ENCODE measurements at regions not wholly inside any gene's neighbourhood (a gene's known extent, or its start where the extent isn't known, plus 50 kb on each side); places are given as distances from the start of the nearest gene placed in this dataset.

DNA sequence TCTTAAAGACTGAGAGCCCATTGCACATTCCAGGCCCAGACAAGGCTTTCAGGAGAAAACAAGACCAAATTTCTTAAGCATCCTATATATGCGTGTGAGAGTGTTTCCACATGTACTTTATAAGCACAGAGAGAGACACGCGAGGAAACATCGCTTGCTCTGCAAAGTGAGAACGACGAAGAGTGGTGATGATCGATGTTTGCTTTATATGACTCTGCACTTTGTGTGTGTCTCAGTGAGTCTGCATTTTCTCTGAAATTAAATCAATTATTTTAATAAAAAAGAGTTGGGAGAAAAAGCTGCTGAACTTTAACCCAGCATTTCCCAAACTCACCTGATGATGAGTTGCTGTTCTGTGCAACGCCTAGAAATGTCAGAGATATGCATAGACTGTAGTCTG is 61.7 kb upstream of the ZMIZ1 start:
- no peak overlapping the region for H3K27ac Mint-ChIP-seq (ENCODE audit: unreplicated experiment)
- peaks cover 8% of the 10 kb centered on the region for H3K9me3 Mint-ChIP-seq (ENCODE audit: unreplicated experiment)
- peaks cover 27% of the 10 kb centered on the region for H3K4me1 Mint-ChIP-seq (ENCODE audit: low read depth, unreplicated experiment)
- no peak for DNase-seq
- TF ChIP-seq, protein P1, sequence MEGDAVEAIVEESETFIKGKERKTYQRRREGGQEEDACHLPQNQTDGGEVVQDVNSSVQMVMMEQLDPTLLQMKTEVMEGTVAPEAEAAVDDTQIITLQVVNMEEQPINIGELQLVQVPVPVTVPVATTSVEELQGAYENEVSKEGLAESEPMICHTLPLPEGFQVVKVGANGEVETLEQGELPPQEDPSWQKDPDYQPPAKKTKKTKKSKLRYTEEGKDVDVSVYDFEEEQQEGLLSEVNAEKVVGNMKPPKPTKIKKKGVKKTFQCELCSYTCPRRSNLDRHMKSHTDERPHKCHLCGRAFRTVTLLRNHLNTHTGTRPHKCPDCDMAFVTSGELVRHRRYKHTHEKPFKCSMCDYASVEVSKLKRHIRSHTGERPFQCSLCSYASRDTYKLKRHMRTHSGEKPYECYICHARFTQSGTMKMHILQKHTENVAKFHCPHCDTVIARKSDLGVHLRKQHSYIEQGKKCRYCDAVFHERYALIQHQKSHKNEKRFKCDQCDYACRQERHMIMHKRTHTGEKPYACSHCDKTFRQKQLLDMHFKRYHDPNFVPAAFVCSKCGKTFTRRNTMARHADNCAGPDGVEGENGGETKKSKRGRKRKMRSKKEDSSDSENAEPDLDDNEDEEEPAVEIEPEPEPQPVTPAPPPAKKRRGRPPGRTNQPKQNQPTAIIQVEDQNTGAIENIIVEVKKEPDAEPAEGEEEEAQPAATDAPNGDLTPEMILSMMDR (IDR thresholded peaks at IDR 0.05; ENCODE audit: partially characterized antibody, unreplicated experiment): no peak
- no peak overlapping the region for H3K4me3 Mint-ChIP-seq (ENCODE audit: unreplicated experiment)
- no peaks in the 10 kb centered on the region for H3K36me3 Mint-ChIP-seq (ENCODE audit: unreplicated experiment)
- peaks cover 9% of the 10 kb centered on the region for H3K27me3 Mint-ChIP-seq (ENCODE audit: unreplicated experiment)

DNA sequence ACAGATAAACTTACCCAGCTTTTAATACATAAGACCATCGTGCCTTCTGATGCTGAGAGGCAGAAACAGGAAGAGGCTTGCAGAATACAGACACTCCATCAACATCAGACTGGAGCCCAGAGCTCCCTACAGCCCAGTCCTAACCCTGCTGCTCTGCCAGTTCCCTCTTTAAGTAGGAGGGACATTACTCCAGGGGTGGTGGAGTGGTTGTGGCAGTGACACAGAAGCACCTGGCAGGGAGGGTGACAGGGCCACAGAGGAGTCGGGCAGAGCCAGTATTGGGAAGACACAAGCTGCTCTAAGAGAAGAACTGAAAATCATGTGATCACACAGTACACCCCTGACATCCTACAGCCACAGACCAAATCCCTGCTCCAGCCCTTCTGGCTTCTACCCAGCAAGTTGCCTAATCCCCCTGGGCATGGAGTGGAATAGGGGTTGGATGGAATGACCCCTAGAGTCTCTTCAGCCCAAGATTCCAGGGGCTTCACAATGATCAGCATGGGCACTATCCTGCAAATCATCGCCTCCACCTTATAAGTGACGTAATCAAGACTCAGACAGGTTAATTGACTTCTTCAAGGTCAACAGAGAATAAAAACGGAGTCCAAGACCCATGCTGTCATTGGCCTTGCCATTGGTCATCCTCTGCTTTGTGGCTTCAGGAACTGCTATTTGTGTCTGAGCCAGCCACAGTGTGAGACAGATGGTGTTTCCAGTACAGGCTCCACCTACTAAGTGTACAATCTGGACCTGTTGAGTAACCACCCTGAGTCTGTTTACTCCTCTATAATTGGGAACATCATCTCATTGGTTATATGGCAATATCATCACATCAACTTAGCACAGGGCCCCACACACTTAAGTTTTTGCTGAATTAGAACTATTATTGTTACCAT is 61.1 kb upstream of the ZMIZ1 start:
- no peak overlapping the region for H3K4me3 Mint-ChIP-seq (ENCODE audit: unreplicated experiment)

DNA sequence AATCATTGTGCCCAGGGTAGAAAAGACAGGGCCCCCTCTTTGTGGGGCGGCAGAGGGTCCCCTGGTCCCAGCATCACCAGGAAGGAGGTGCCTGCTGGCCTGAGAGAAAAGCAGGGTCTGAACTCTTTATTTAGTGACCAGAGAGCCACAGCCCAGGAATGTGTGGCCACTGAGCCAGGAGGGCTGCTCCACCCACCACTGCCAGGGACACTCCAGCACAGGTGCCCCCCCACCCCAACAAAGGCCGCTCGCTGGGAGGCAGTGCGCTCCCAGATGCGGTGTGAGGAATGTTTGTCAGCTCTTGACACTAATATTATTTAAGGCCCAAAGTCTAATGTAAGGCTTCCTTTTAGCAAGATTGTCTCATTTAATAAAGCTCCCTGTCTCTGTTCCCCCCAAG is 59.6 kb upstream of the ZMIZ1 start:
- no peak for DNase-seq
- no peaks in the 10 kb centered on the region for H3K36me3 Mint-ChIP-seq (ENCODE audit: unreplicated experiment)
- H3K27me3 Mint-ChIP-seq (ENCODE audit: unreplicated experiment): peaks cover 9% of the 10 kb centered on the region
- peaks cover 9% of the 10 kb centered on the region for H3K9me3 Mint-ChIP-seq (ENCODE audit: unreplicated experiment)
- TF ChIP-seq, protein P1 (IDR thresholded peaks at IDR 0.05; ENCODE audit: partially characterized antibody, unreplicated experiment): no peak
- no peak overlapping the region for H3K4me3 Mint-ChIP-seq (ENCODE audit: unreplicated experiment)
- H3K27ac Mint-ChIP-seq (ENCODE audit: unreplicated experiment): no peak overlapping the region
- H3K4me1 Mint-ChIP-seq (ENCODE audit: low read depth, unreplicated experiment): peaks cover 35% of the 10 kb centered on the region

More for the DNA sequence above, 61.1 kb upstream of the ZMIZ1 start:
- no peaks in the 10 kb centered on the region for H3K36me3 Mint-ChIP-seq (ENCODE audit: unreplicated experiment)
- TF ChIP-seq, protein P1 (IDR thresholded peaks at IDR 0.05; ENCODE audit: partially characterized antibody, unreplicated experiment): no peak
- no peak overlapping the region for H3K27ac Mint-ChIP-seq (ENCODE audit: unreplicated experiment)
- peaks cover 27% of the 10 kb centered on the region for H3K4me1 Mint-ChIP-seq (ENCODE audit: low read depth, unreplicated experiment)
- H3K27me3 Mint-ChIP-seq (ENCODE audit: unreplicated experiment): peaks cover 9% of the 10 kb centered on the region
- DNase-seq: no peak
- peaks cover 10% of the 10 kb centered on the region for H3K9me3 Mint-ChIP-seq (ENCODE audit: unreplicated experiment)

DNA sequence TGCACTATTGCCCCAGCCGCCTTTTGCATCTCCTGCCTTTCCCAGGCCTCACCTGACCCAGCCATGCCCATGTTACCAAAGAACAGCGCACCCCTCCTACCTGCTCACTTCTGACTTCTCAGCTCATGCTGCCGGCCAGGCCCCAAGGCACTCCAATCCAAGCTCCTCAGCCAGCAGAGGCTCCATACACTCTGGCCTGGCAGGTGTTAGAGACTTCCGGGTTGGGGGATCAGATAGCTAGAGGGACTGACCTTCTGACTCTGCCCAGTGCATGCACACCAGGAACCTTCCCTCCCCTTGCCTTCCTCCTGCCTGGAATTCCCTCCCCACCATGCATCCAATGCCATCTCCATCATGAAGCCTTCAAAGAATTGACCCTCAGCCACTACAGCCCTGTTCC is 56.2 kb upstream of the ZMIZ1 start:
- H3K4me1 Mint-ChIP-seq (ENCODE audit: low read depth, unreplicated experiment): peaks cover 22% of the 10 kb centered on the region
- no peaks in the 10 kb centered on the region for H3K36me3 Mint-ChIP-seq (ENCODE audit: unreplicated experiment)
- H3K27ac Mint-ChIP-seq (ENCODE audit: unreplicated experiment): no peak overlapping the region
- TF ChIP-seq, protein P1 (IDR thresholded peaks at IDR 0.05; ENCODE audit: partially characterized antibody, unreplicated experiment): no peak
- H3K4me3 Mint-ChIP-seq (ENCODE audit: unreplicated experiment): no peak overlapping the region
- H3K27me3 Mint-ChIP-seq (ENCODE audit: unreplicated experiment): peaks cover 4% of the 10 kb centered on the region
- peaks cover 7% of the 10 kb centered on the region for H3K9me3 Mint-ChIP-seq (ENCODE audit: unreplicated experiment)
- DNase-seq: no peak

DNA sequence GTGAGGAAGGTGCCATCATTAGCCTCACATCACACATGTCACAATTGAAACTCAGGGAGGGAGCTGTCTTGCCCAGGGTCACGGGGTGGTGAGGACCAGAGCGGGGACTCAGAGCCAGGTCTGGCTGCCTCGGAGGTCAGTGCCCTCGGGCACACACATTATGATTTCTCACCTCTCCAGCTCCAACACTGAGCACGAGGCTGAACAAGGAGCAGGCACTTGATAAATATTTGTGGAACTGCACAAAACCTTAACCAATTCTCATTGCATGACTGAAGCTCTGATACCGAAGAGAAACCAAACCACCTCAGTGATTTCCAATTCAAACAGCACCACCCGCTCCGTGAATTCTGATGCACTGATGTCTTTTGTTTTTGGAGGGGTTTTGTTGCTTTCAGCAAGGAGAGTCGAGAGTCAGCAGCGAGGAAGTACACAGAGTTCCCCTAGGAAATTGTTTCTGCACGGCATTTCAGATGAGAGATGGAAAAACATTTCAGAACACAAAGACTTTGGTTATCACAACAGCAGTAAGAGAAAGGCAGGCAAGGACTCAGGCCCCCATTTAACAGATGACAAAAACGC is 55.3 kb upstream of the ZMIZ1 start:
- Mint-ChIP-seq H3K4me1 (ENCODE audit: low read depth, unreplicated experiment) (peaks cover 15% of the 10 kb centered on the region), H3K4me3 (ENCODE audit: unreplicated experiment) (no peak overlapping the region), H3K36me3 (ENCODE audit: unreplicated experiment) (no peaks in the 10 kb centered on the region), H3K27me3 (ENCODE audit: unreplicated experiment) (peaks cover 2% of the 10 kb centered on the region), H3K9me3 (ENCODE audit: unreplicated experiment) (peaks cover 3% of the 10 kb centered on the region), H3K27ac (ENCODE audit: unreplicated experiment) (no peak overlapping the region)
- TF ChIP-seq, protein P1 (IDR thresholded peaks at IDR 0.05; ENCODE audit: partially characterized antibody, unreplicated experiment): no peak
- DNase-seq: no peak
